ENCODE measurements at regions not wholly inside any gene's neighbourhood (a gene's known extent, or its start where the extent isn't known, plus 50 kb on each side); places are given as distances from the start of the nearest gene placed in this dataset.

GRCh38 chr9:13787234-13787833, 507.8 kb upstream of the MPDZ start (continued):
- TF ChIP-seq TBL1XR1 (IDR thresholded peaks at IDR 0.05; ENCODE audit: low read depth, low read length) (no peak), FOXM1 (IDR thresholded peaks at IDR 0.05; ENCODE audit: low read depth, low read length) (no peak), CEBPB (IDR thresholded peaks at IDR 0.05; ENCODE audit: borderline replicate concordance in 1 of 2, low read depth in 2 of 2, low read length in 2 of 2) (no peak), KAT2A (conservative IDR thresholded peaks at IDR 0.05; ENCODE audit: control insufficient read depth, low read depth, low read length) (no peak), ZNF217 (IDR thresholded peaks at IDR 0.05) (no peak), NFXL1 (IDR thresholded peaks at IDR 0.05; ENCODE audit: borderline replicate concordance) (no peak), IRF4 (IDR thresholded peaks at IDR 0.05; ENCODE audit: low read depth, low read length) (no peak), ZNF207 (IDR thresholded peaks at IDR 0.05; ENCODE audit: borderline replicate concordance) (no peak), TCF7 (IDR thresholded peaks at IDR 0.05; ENCODE audit: borderline replicate concordance) (no peak)

DNA sequence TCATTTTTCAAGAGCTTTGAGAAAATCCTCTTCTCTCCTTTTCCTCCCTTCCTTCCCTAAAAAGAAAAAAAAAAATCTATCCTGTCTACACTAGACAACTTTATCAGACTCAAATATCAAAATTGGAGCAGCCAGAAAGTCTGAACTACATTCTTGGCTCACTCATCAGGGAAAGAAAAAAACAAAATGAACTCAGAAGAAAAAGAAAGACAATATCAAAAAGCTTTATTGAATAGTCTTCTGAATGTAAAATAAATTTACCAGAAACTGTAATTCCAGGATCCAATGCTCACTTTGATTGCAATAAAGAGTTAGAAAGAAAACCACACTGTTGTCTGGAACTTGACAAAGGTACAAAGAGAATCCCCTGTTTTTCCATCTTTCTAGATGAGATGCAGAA, 507.2 kb upstream of the MPDZ start:
- intact Hi-C loops (cut with micrococcal nuclease; ENCODE audit: unreplicated experiment), result no loop called here
- Histone ChIP-seq H2AFZ (ENCODE audit: control insufficient read depth, low read depth, low read length) (no peak overlapping the region), H3K79me2 (ENCODE audit: control insufficient read depth, insufficient read depth, low read length) (no peaks in the 10 kb centered on the region), H3K36me3 (ENCODE audit: control insufficient read depth in 2 of 2, insufficient read depth in 2 of 2, low read length in 1 of 2) (no peaks in the 10 kb centered on the region), H3K4me3 (no peak overlapping the region), H3K9me3 (replicated peaks; ENCODE audit: control insufficient read depth, insufficient read depth, low read length) (no peaks in the 10 kb centered on the region), H3K27ac (ENCODE audit: control insufficient read depth, insufficient read depth) (no peak overlapping the region), H3K4me1 (ENCODE audit: control insufficient read depth, insufficient read depth, low read length) (no peaks in the 10 kb centered on the region), H3K27me3 (replicated peaks in 1 of 2; ENCODE audit: control insufficient read depth in 2 of 2, insufficient read depth in 2 of 2, low read length in 1 of 2) (no peaks in the 10 kb centered on the region), H3K9ac (ENCODE audit: control insufficient read depth, insufficient read depth, low read length) (no peak overlapping the region), H4K20me1 (ENCODE audit: control insufficient read depth, insufficient read depth) (no peaks in the 10 kb centered on the region), H3K4me2 (ENCODE audit: control insufficient read depth, insufficient read depth) (no peak overlapping the region)
- SMC1A ChIA-PET (ENCODE audit: uncharacterized antibody, unreplicated experiment), result interaction anchor here (0.7 kb wide), 1 partner anchor 31 kb away, joined by 3 read pairs; no protein-coding TSS in a partner anchor
- no peak for ATAC-seq
- TF ChIP-seq SP1 (IDR thresholded peaks at IDR 0.05; ENCODE audit: low read depth, low read length) (no peak), EZH2 (IDR thresholded peaks at IDR 0.05; ENCODE audit: borderline replicate concordance, control insufficient read depth, low read depth, low read length) (no peak), MTA2 (IDR thresholded peaks at IDR 0.05; ENCODE audit: low read depth) (no peak), KLF5 (IDR thresholded peaks at IDR 0.05; ENCODE audit: partially characterized antibody) (no peak), DPF2 (IDR thresholded peaks at IDR 0.05) (no peak), SREBF1 (IDR thresholded peaks at IDR 0.05; ENCODE audit: low read length) (no peak), ZNF217 (IDR thresholded peaks at IDR 0.05) (no peak), ZNF384 (IDR thresholded peaks at IDR 0.05; ENCODE audit: borderline replicate concordance, low read depth, low read length) (no peak), TBL1XR1 (IDR thresholded peaks at IDR 0.05; ENCODE audit: low read depth, low read length) (no peak), HDGF (IDR thresholded peaks at IDR 0.05) (no peak), SRF (IDR thresholded peaks at IDR 0.05; ENCODE audit: low read depth in 2 of 2, low read length in 2 of 2) (no peak), ELK1 (IDR thresholded peaks at IDR 0.05; ENCODE audit: low read depth, low read length) (no peak)
- TF ChIP-seq, protein P1, sequence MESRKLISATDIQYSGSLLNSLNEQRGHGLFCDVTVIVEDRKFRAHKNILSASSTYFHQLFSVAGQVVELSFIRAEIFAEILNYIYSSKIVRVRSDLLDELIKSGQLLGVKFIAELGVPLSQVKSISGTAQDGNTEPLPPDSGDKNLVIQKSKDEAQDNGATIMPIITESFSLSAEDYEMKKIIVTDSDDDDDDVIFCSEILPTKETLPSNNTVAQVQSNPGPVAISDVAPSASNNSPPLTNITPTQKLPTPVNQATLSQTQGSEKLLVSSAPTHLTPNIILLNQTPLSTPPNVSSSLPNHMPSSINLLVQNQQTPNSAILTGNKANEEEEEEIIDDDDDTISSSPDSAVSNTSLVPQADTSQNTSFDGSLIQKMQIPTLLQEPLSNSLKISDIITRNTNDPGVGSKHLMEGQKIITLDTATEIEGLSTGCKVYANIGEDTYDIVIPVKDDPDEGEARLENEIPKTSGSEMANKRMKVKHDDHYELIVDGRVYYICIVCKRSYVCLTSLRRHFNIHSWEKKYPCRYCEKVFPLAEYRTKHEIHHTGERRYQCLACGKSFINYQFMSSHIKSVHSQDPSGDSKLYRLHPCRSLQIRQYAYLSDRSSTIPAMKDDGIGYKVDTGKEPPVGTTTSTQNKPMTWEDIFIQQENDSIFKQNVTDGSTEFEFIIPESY (IDR thresholded peaks at IDR 0.05), result no peak
- TF ChIP-seq, protein P2, sequence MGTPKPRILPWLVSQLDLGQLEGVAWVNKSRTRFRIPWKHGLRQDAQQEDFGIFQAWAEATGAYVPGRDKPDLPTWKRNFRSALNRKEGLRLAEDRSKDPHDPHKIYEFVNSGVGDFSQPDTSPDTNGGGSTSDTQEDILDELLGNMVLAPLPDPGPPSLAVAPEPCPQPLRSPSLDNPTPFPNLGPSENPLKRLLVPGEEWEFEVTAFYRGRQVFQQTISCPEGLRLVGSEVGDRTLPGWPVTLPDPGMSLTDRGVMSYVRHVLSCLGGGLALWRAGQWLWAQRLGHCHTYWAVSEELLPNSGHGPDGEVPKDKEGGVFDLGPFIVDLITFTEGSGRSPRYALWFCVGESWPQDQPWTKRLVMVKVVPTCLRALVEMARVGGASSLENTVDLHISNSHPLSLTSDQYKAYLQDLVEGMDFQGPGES (IDR thresholded peaks at IDR 0.05), result no peak
- FAIRE-seq, result no peak
- no TSS peak for BruUV-seq (replicated peaks)
- in situ Hi-C loops (cut with MboI), result no loop called here
- no peak for DNase-seq (ENCODE audit: low read depth, low spot score)
- CTCF ChIA-PET, result no interaction called here
- RAD21 ChIA-PET (ENCODE audit: unreplicated experiment), result no interaction called here
- POLR2A ChIA-PET, result no interaction called here
